PC-3 (cell line): ENCODE measurements at regions not wholly inside any gene's neighbourhood (a gene's known extent, or its start where the extent isn't known, plus 50 kb on each side); places are given as distances from the start of the nearest gene placed in this dataset.

Source experiments
- ATAC-seq: fragments of 200-7000 bp; cut with Tn5 transposase; 2 replicates; pipeline ENCODE4 v1.9.1; 2020; ENCODE audit warnings: mild to moderate bottlenecking, moderate library complexity
- BruUV-seq: library from RNA; stranded (reverse); fragments of 400-500 nt; replicated peaks from 2 replicates; lab custom pipeline; 2021; lab: Mats Ljungman, UMichigan
- CTCF ChIA-PET: fragments of 300-600 bp; sonication (Branson Sonifier 250); formaldehyde crosslinking; loops from one replicate; lab custom pipeline; 2022; ENCODE audit warnings: antibody characterized with exemption; lab: Charles Lee
- POLR2A ChIA-PET: fragments of 300-600 bp; sonication (Branson Sonifier 250); formaldehyde crosslinking; loops from one replicate; lab custom pipeline; 2022; ENCODE audit warnings: antibody characterized with exemption; ENCODE audit not compliant: unreplicated experiment; lab: Charles Lee
- DNase-seq: peaks from one replicate; pipeline ENCODE4 v3.0.0-alpha.2; 2015
- H2AFZ ChIP-seq: fragments of 300-600 bp; sonication (generic); 2 replicates; pipeline ENCODE4 v1.6.0; 2016; ENCODE audit warnings: antibody characterized with exemption, low read length
- H3F3A ChIP-seq: fragments of 300-600 bp; sonication (generic); one replicate; pipeline ENCODE4 v1.6.0; 2017; ENCODE audit warnings: antibody characterized with exemption, low read length, control low read depth, mild to moderate bottlenecking; ENCODE audit not compliant: unreplicated experiment
- H3K27ac ChIP-seq: fragments of 300-600 bp; sonication (generic); 2 replicates; pipeline ENCODE4 v1.5.1; 2016; ENCODE audit warnings: mild to moderate bottlenecking, low read length
- H3K27me3 ChIP-seq: fragments of 300-600 bp; sonication (generic); 2 replicates; pipeline ENCODE4 v1.6.1; 2016; ENCODE audit warnings: low read length, mixed read lengths
- H3K36me3 ChIP-seq: fragments of 300-600 bp; sonication (generic); 2 replicates; pipeline ENCODE4 v1.6.1; 2016; ENCODE audit warnings: low read depth, mixed run types, low read length, mixed read lengths
- H3K4me1 ChIP-seq: fragments of 300-600 bp; sonication (generic); 2 replicates; pipeline ENCODE4 v1.5.1; 2016; ENCODE audit warnings: low read length; ENCODE audit not compliant: insufficient read depth
- H3K4me2 ChIP-seq: fragments of 300-600 bp; sonication (generic); 2 replicates; pipeline ENCODE4 v1.6.0; 2016; ENCODE audit warnings: low read length
- H3K4me3 ChIP-seq: fragments of 300-600 bp; sonication (generic); 2 replicates; pipeline ENCODE4 v1.5.1; 2016; ENCODE audit warnings: mild to moderate bottlenecking, low read length, mixed read lengths
- H3K79me2 ChIP-seq: fragments of 300-600 bp; sonication (generic); 2 replicates; pipeline ENCODE4 v1.6.1; 2017; ENCODE audit warnings: low read length, mixed read lengths
- H3K9ac ChIP-seq: fragments of 300-600 bp; sonication (generic); 2 replicates; pipeline ENCODE4 v1.6.0; 2016; ENCODE audit warnings: mild to moderate bottlenecking, low read length
- H3K9me2 ChIP-seq: fragments of 300-600 bp; sonication (generic); replicated peaks from 2 replicates; pipeline ENCODE4 v1.6.1; 2016; ENCODE audit warnings: mixed run types, low read length, mixed read lengths
- H3K9me3 ChIP-seq: fragments of 300-600 bp; sonication (generic); 2 replicates; pipeline ENCODE4 v1.6.1; 2016; ENCODE audit warnings: low read length, mixed read lengths
- H4K20me1 ChIP-seq: fragments of 300-600 bp; sonication (generic); 2 replicates; pipeline ENCODE4 v1.6.1; 2016; ENCODE audit warnings: low read length, mixed read lengths
- CTCF ChIP-seq: fragments of 300-600 bp; sonication (generic); conservative IDR thresholded peaks from 2 replicates; pipeline ENCODE4 v1.5.1; 2017; ENCODE audit warnings: antibody characterized with exemption, low read depth, mild to moderate bottlenecking, low read length
- EZH2 ChIP-seq: fragments of 300-600 bp; sonication (generic); IDR thresholded peaks from one replicate; pipeline ENCODE4 v1.6.1; 2017; ENCODE audit warnings: antibody characterized with exemption, mild to moderate bottlenecking, low read length; ENCODE audit not compliant: unreplicated experiment
- EZH2phosphoT487 ChIP-seq: fragments of 300-600 bp; sonication (generic); IDR thresholded peaks from 2 replicates; pipeline ENCODE4 v1.6.1; 2018; ENCODE audit warnings: mild to moderate bottlenecking, antibody characterized with exemption, low read length, borderline replicate concordance
- intact Hi-C: fragments of 100-400 bp; cut with micrococcal nuclease; formaldehyde crosslinking; loops from 2 replicates; pipeline ENCODE4 v1.9.0; 2023

- Histone ChIP-seq H3K9ac (no peak overlapping the region), H3K27me3 (no peaks in the 10 kb centered on the region), H3K4me1 (no peaks in the 10 kb centered on the region), H3K4me3 (no peak overlapping the region), H3K4me2 (no peak overlapping the region), H3K36me3 (no peaks in the 10 kb centered on the region), H3K27ac (no peak overlapping the region), H3K79me2 (no peaks in the 10 kb centered on the region), H4K20me1 (no peaks in the 10 kb centered on the region), H3F3A (no peaks in the 10 kb centered on the region), H3K9me2 (no peaks in the 10 kb centered on the region), H3K9me3 (no peaks in the 10 kb centered on the region), H2AFZ (no peak overlapping the region)
- POLR2A ChIA-PET, result no interaction called here
- DNase-seq (no peak), ATAC-seq (no peak)
- TF ChIP-seq EZH2phosphoT487, result no peak
- CTCF ChIA-PET, result no interaction called here
- intact Hi-C loops, result no loop called here
- BruUV-seq, result no TSS peak
These were observed 691.5 kb downstream of the CENPC start for GRCh38 chr4:66853845-66854244.

GRCh38 chr4:66852843-66853242 is 692.5 kb downstream of the CENPC start:
- BruUV-seq, result no TSS peak
- no peak overlapping the region for H2AFZ ChIP-seq
- ATAC-seq, result no peak

GRCh38 chr4:66849596-66849995 is 695.7 kb downstream of the CENPC start:
- H3F3A ChIP-seq, result no peaks in the 10 kb centered on the region
- no peaks in the 10 kb centered on the region for H4K20me1 ChIP-seq
- no peaks in the 10 kb centered on the region for H3K36me3 ChIP-seq
- H3K79me2 ChIP-seq, result no peaks in the 10 kb centered on the region
- CTCF ChIA-PET, result no interaction called here
- no peak overlapping the region for H2AFZ ChIP-seq
- no peaks in the 10 kb centered on the region for H3K27me3 ChIP-seq
- TF ChIP-seq EZH2 (no peak), CTCF (no peak)
- no peak overlapping the region for H3K4me3 ChIP-seq
- no TSS peak for BruUV-seq
- no peak overlapping the region for H3K27ac ChIP-seq
- POLR2A ChIA-PET, result no interaction called here
- no peak overlapping the region for H3K4me2 ChIP-seq
- no peaks in the 10 kb centered on the region for H3K4me1 ChIP-seq
- ATAC-seq, result no peak
- intact Hi-C loops, result no loop called here
- DNase-seq, result no peak
- H3K9me2 ChIP-seq, result no peaks in the 10 kb centered on the region
- H3K9me3 ChIP-seq, result no peaks in the 10 kb centered on the region
- H3K9ac ChIP-seq, result no peak overlapping the region

More at GRCh38 chr4:66852843-66853242, 692.5 kb downstream of the CENPC start:
- Histone ChIP-seq H3K79me2 (no peaks in the 10 kb centered on the region), H3K4me3 (no peak overlapping the region), H3K27me3 (no peaks in the 10 kb centered on the region), H3K36me3 (no peaks in the 10 kb centered on the region), H4K20me1 (no peaks in the 10 kb centered on the region), H3F3A (no peaks in the 10 kb centered on the region), H3K9me3 (no peaks in the 10 kb centered on the region), H3K4me2 (no peak overlapping the region), H3K9me2 (no peaks in the 10 kb centered on the region), H3K4me1 (no peaks in the 10 kb centered on the region), H3K27ac (no peak overlapping the region), H3K9ac (no peak overlapping the region)
- no peak for DNase-seq
- intact Hi-C loops, result no loop called here
- ChIA-PET POLR2A (no interaction called here), CTCF (no interaction called here)
- no peak for TF ChIP-seq CTCF
- TF ChIP-seq EZH2, result no peak
- no peak for TF ChIP-seq EZH2phosphoT487
